A673 (cell line): ENCODE measurements at regions not wholly inside any gene's neighbourhood (a gene's known extent, or its start where the extent isn't known, plus 50 kb on each side); places are given as distances from the start of the nearest gene placed in this dataset.

Experiments used
- BruUV-seq: library from RNA; stranded (reverse); fragments of 400-500 nt; replicated peaks from 2 replicates; lab custom pipeline; 2021; lab: Mats Ljungman, UMichigan
- CTCF ChIA-PET: fragments of 300-600 bp; sonication (Branson Sonifier 250); formaldehyde crosslinking; loops from one replicate; lab custom pipeline; 2022; ENCODE audit warnings: antibody characterized with exemption; lab: Charles Lee
- POLR2A ChIA-PET: fragments of 300-600 bp; sonication (Branson Sonifier 250); formaldehyde crosslinking; loops from one replicate; lab custom pipeline; 2022; ENCODE audit warnings: antibody characterized with exemption; ENCODE audit not compliant: low non-redundant PET; lab: Charles Lee
- DNase-seq: peaks from one replicate; pipeline ENCODE4 v3.0.0-alpha.2; 2015; ENCODE audit warnings: low spot score
- H3K27ac ChIP-seq: fragments of 200-600 bp; sonication (generic); 2 replicates; pipeline ENCODE4 v1.5.1; 2016; ENCODE audit warnings: mixed run types, low read depth, mild to moderate bottlenecking, mixed read lengths, antibody characterized with exemption, low read length; ENCODE audit not compliant: poor library complexity, severe bottlenecking
- H3K27me3 ChIP-seq: fragments of 200-600 bp; sonication (generic); replicated peaks from 2 replicates; pipeline ENCODE4 v1.6.1; 2017; ENCODE audit warnings: mixed run types, low read depth, mild to moderate bottlenecking, mixed read lengths, antibody characterized with exemption, low read length; ENCODE audit not compliant: insufficient read depth, poor library complexity
- H3K36me3 ChIP-seq: fragments of 200-600 bp; sonication (generic); 2 replicates; pipeline ENCODE4 v1.6.1; 2016; ENCODE audit warnings: mixed run types, mild to moderate bottlenecking, mixed read lengths, antibody characterized with exemption, low read length; ENCODE audit not compliant: insufficient read depth, poor library complexity, severe bottlenecking
- H3K4me1 ChIP-seq: fragments of 200-600 bp; sonication (generic); 2 replicates; pipeline ENCODE4 v1.6.1; 2017; ENCODE audit warnings: mixed run types, mild to moderate bottlenecking, mixed read lengths, antibody characterized with exemption, low read length; ENCODE audit not compliant: insufficient read depth, poor library complexity, severe bottlenecking
- H3K4me3 ChIP-seq: fragments of 200-600 bp; sonication (generic); 2 replicates; pipeline ENCODE4 v1.5.1; 2016; ENCODE audit warnings: low read depth, mixed run types, mild to moderate bottlenecking, mixed read lengths, low read length; ENCODE audit not compliant: poor library complexity, severe bottlenecking
- H3K9me3 ChIP-seq: fragments of 200-600 bp; sonication (generic); 2 replicates; pipeline ENCODE4 v1.6.1; 2016; ENCODE audit warnings: mixed run types, low read depth, mild to moderate bottlenecking, mixed read lengths, antibody characterized with exemption, low read length; ENCODE audit not compliant: poor library complexity, severe bottlenecking
- EZH2 ChIP-seq: fragments of 200-600 bp; sonication (generic); IDR thresholded peaks from 2 replicates; pipeline ENCODE4 v1.6.1; 2017; ENCODE audit warnings: borderline replicate concordance, low read depth, mild to moderate bottlenecking, mixed read lengths, antibody characterized with exemption, low read length; ENCODE audit not compliant: poor library complexity, severe bottlenecking
- intact Hi-C: fragments of 100-400 bp; cut with micrococcal nuclease; formaldehyde crosslinking; loops from one replicate; pipeline ENCODE4 v1.10.0; 2022; ENCODE audit not compliant: unreplicated experiment
- TF ChIP-seq, protein P1 (sequence below): fragments of 300-800, 200-600 bp; sonication (generic); conservative IDR thresholded peaks from 2 replicates; pipeline ENCODE4 v1.5.1; 2017; ENCODE audit warnings: low read depth, mild to moderate bottlenecking, antibody characterized with exemption, low read length, moderate library complexity, mixed read lengths

DNA sequence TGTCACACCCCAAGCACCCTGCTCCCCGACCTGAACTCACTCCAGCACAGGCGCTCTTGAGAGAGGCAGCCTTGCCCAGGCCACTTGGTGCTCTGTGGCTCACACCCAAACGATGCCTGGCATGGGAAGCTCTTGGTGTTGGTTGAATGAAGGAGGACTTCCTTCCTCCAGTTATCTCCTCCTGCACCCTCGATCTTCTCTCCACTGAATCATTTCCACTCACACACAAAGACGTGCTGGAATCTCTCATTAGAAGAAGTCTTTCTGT is 90.5 kb upstream of the TRIM2 start:
- BruUV-seq = no TSS peak
- POLR2A ChIA-PET = no interaction called here
- Histone ChIP-seq H3K27ac (no peak overlapping the region), H3K27me3 (no peaks in the 10 kb centered on the region), H3K4me1 (peaks cover 4% of the 10 kb centered on the region), H3K4me3 (no peak overlapping the region), H3K36me3 (no peaks in the 10 kb centered on the region), H3K9me3 (no peaks in the 10 kb centered on the region)
- intact Hi-C loops = no loop called here
- TF ChIP-seq EZH2 = no peak
- TF ChIP-seq, protein P1, sequence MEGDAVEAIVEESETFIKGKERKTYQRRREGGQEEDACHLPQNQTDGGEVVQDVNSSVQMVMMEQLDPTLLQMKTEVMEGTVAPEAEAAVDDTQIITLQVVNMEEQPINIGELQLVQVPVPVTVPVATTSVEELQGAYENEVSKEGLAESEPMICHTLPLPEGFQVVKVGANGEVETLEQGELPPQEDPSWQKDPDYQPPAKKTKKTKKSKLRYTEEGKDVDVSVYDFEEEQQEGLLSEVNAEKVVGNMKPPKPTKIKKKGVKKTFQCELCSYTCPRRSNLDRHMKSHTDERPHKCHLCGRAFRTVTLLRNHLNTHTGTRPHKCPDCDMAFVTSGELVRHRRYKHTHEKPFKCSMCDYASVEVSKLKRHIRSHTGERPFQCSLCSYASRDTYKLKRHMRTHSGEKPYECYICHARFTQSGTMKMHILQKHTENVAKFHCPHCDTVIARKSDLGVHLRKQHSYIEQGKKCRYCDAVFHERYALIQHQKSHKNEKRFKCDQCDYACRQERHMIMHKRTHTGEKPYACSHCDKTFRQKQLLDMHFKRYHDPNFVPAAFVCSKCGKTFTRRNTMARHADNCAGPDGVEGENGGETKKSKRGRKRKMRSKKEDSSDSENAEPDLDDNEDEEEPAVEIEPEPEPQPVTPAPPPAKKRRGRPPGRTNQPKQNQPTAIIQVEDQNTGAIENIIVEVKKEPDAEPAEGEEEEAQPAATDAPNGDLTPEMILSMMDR = no peak
- CTCF ChIA-PET = no interaction called here
- no peak for DNase-seq

DNA sequence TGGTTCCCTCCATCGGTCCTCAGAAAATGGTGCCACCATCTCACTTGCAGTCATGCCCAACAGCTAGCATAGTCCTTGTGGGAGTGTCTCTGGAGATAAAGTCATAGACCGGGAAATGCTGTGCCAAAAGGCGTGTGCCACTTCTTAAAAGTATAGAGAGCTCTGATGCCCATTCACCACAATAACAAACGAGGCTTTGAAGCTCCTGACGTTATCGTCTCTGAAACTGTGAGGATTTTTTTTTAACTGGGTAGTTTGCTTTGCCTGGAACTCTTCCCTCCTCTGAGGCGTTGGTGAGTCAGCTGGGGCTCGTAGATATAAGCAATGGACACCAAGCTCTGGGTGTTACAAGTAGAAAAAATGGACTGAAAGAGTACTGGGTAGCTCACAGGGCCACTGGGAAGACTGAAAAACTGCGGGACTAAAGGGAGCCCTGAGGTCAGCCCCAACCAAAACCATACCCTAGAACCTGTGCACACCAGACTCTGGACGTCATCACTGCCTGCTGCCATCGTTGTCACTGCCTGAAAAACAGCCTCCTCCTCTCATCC is 89.4 kb upstream of the TRIM2 start:
- H3K4me1 ChIP-seq = peaks cover 4% of the 10 kb centered on the region
- intact Hi-C loops = no loop called here
- no peak overlapping the region for H3K27ac ChIP-seq
- no peaks in the 10 kb centered on the region for H3K9me3 ChIP-seq
- DNase-seq = no peak
- no peaks in the 10 kb centered on the region for H3K36me3 ChIP-seq
- POLR2A ChIA-PET = no interaction called here
- no peaks in the 10 kb centered on the region for H3K27me3 ChIP-seq
- CTCF ChIA-PET = no interaction called here
- no peak overlapping the region for H3K4me3 ChIP-seq
- BruUV-seq = no TSS peak
- no peak for TF ChIP-seq EZH2
- TF ChIP-seq, protein P1 = no peak

DNA sequence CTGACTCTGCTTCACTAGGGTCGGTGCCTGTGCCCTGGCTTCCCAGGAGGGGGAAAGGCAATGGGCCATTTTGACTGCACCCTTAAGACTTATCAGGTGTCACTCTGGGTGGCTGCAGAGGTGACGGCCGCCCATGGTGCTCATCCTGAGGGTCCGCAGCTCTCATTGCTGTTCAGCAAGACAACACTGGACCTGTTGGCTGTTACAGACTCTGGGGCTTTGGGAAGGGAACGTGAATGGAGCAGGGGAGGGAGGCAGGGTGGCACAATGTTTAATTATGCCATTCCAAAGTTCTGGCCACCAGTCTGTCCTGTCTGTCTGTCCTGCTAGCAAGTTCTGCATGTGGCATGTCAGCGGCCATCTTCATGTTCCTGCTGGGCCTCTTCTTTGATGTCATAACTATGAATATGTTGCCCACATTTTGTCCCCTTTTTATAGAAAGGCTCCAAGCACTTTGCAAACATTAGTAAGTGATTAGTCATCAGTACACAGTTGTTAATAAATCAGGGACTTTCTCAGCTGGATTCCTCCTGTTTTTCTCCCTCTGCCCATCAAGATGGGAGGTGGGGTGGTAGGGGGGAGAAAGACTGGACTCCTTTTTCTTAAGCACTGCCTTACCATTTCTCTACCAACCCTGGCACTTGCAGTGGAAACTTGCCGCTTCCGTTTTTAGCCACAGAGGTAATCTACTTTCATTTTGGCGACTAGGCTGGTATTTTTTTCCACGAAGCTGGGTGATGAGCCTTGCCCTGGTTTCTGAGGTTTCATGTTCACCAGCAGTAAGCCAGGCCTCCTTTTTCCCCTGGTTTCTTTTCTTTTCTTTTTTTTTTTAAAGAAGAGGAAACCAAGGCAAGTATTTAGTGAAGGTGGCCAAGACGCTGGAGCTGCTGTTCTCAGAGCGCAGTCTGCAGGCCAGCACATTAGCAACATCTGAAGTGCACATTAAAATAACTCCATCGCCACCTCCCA is 88.6 kb upstream of the TRIM2 start:
- Histone ChIP-seq H3K4me1 (peaks cover 4% of the 10 kb centered on the region), H3K36me3 (no peaks in the 10 kb centered on the region), H3K27me3 (no peaks in the 10 kb centered on the region), H3K9me3 (no peaks in the 10 kb centered on the region), H3K27ac (peak overlapping the region; percentile 48), H3K4me3 (no peak overlapping the region)
- TF ChIP-seq EZH2 = no peak
- TF ChIP-seq, protein P1 = no peak
- POLR2A ChIA-PET = no interaction called here
- CTCF ChIA-PET = interaction anchor here (0.6 kb wide), 1 partner anchor 31 kb away, joined by 3 read pairs; no protein-coding TSS in a partner anchor
- intact Hi-C loops = no loop called here
- DNase-seq = peak; percentile 68
- BruUV-seq = no TSS peak
